IPS-NIHi11 (cell line): ENCODE measurements at regions not wholly inside any gene's neighbourhood (a gene's known extent, or its start where the extent isn't known, plus 50 kb on each side); places are given as distances from the start of the nearest gene placed in this dataset.

ENCODE experiments used
- DNase-seq: peaks from one replicate; pipeline ENCODE4 v3.0.0; 2012; ENCODE audit warnings: mixed read lengths, low spot score

DNA sequence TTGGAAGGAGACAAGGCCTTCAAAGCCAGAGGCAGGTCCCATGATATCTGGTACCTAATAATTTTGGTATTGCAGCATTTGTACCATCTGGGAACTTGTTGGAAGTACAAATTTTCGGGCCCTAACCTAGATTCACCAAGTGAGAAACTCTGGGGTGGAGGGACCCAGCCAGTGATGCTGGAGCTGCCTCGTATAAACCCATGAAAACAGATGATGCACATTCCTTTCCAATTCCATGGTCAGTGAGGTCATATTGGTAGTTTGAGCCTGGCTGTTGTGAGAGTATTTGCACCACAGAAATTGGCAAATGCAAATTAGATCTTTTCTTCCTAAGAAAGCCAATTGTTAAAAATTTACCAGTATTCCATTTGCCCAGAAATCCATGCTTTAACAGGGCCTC, 269.6 kb upstream of the PLXNA2 start:
- no peak for DNase-seq

DNA sequence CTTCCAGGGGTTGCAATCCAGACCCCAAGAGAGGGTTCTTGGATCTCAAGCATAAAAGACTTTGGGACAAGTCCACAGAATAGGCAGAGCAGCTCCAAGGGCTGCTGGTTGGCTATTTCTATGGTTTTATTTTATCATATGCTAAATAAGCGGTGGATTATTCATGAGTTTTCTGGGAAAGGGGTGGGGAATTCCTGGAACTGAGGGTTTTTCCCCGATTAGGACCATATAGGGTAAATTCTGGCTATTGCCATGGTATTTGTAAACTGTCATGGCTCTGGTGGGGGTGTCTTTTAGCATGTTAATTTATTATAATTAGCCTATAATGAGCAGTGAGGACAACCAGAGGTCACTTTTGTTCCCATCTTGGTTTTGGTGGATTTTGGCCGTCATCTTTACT, 270.9 kb upstream of the PLXNA2 start:
- DNase-seq, result no peak

GRCh38 chr1:208516780-208517179, 272.6 kb upstream of the PLXNA2 start:
- no peak for DNase-seq

GRCh38 chr1:208520438-208521099, 276.4 kb upstream of the PLXNA2 start:
- no peak for DNase-seq

DNA sequence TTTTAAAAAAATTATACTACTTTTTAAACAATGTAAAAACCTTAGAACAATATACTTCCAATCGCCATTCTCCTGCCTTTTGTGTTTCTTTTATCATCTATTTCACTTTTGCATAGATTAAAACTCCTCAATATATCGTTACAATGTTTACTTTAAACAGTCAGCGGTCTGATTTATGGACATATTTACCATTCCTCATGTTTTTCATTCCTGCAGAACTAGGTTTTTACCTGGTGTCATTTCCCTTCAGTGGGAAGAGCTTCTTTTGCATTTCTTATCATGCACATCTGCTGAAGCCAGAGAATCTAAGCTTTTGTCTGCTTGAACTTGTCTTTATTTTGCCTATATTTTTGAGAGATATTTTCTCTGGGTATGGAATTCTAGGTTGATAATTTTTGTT, 277.4 kb upstream of the PLXNA2 start:
- no peak for DNase-seq

- no peak for DNase-seq
These were observed 278.8 kb upstream of the PLXNA2 start for GRCh38 chr1:208523007-208523406.

DNA sequence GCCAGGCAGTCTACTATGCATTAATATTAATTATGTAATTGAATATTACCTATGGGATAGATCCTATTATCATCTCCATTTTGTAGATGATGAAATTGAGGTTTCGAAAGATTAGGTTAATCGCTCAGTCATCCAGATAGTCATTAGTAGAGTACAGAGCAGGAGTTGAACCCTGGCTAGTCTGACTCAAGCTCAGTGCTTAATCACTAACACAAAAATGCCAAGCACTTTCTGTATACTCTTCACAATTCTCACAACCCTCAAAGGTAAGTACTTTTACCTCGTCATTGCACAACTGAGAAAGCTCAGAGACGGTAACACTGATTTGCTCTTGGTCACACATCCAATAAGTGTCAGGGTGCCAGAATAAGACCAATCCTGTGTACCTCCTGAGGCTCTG, 280.2 kb upstream of the PLXNA2 start:
- DNase-seq, result no peak

- DNase-seq, result no peak
These were observed 280.7 kb upstream of the PLXNA2 start for GRCh38 chr1:208524925-208525324.

GRCh38 chr1:208525417-208525816, 281.2 kb upstream of the PLXNA2 start:
- DNase-seq, result no peak

- DNase-seq, result no peak
These were observed 282.5 kb upstream of the PLXNA2 start for GRCh38 chr1:208526613-208527125.

DNA sequence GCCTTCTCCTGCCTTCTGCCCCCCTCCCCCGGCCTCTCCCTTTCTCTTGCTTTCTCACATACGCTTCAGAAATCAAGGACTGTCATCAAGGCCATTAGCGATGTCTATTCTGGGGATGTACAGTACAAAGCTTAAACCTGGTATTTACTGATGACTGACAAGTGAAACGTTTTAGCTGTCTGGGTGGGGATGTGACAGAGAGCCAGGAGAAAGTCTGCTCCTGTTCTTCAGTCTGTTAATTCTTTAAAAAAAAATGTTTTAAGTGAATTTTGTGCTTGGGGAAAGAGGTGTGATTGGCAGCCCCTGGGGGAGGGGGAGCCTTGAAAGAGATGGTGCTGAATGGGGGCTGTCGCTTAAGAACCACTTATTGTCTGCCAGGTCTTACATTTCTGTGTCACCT, 283.0 kb upstream of the PLXNA2 start:
- no peak for DNase-seq

GRCh38 chr1:208528578-208529240, 284.5 kb upstream of the PLXNA2 start:
- no peak for DNase-seq

GRCh38 chr1:208531003-208531750, 287.0 kb upstream of the PLXNA2 start:
- DNase-seq, result no peak

GRCh38 chr1:208533746-208534598, 289.8 kb upstream of the PLXNA2 start:
- no peak for DNase-seq

DNA sequence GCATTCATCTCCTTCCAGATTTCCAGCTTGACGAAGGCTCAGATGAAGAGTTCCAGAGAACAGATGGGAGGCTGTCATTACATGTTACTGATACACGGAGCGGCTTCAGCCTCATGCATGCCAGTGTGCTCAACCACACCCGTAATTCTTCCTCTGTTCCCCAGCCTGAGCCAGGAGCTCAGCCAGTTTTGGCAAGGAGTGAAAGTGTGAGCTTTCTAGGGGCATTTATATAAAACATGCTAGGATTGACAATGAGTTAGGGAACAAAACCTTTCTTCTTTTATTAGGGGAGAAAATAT, 290.4 kb upstream of the PLXNA2 start:
- DNase-seq, result no peak

- DNase-seq, result no peak
These were observed 290.8 kb upstream of the PLXNA2 start for GRCh38 chr1:208534979-208535378.

GRCh38 chr1:208535511-208535910, 291.3 kb upstream of the PLXNA2 start:
- no peak for DNase-seq

DNA sequence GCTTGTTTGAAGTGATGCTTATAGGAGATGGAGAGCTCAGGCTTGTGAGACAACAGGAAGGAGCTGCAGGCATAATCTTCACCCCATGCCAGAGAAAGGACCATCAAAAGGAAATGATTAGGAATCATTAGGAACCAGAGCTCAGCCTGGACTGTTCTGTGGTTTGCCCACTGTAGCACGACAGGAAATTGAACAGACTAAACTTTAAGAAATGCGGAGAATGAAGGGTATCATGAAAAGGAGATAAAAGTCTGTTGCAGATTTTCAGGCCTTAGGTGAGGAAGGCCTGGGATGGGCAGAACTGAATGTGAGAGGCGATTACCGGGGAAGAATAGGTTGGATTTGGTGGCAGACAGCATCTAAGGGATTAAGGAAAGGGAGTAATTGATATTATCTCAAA, 292.0 kb upstream of the PLXNA2 start:
- no peak for DNase-seq

- DNase-seq, result no peak
These were observed 293.0 kb upstream of the PLXNA2 start for GRCh38 chr1:208537198-208537597.

DNA sequence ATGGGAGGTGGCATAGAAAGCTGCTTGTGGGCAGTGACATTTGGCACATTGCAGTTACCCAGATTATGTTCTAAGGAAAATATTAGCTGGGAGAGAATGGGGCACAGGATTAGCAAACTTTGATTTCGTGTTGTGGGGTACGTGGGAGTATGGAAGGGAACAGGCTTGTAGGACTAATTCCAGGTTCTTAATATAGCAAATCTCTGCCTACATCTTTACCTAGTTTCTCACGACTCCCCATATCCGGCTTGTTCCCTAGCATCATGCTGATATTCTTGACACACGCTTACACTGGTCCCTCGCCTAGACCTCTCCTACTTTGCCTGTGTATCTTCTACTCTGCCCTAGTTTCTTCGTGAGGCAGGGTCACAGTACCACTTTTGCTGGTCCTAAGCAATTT, 293.9 kb upstream of the PLXNA2 start:
- no peak for DNase-seq

DNA sequence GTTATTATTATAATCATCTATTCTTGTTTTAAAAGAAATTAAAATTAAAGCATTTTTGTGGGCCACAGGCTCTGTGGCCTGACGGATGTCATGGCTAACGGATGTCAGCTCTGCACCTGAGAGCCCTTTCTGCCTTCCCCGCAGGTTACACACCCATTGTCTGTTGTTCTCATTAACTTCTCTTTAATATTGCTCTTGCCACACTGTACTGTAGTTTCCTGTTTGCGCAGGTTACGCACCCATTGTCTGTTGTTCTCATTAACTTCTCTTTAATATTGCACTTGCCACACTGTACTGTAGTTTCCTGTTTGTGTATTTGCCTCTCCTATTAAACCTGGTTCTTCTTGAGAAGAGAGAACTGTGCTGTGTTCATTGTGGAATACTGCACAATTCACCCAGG, 294.4 kb upstream of the PLXNA2 start:
- DNase-seq, result no peak

GRCh38 chr1:208540724-208541123, 296.5 kb upstream of the PLXNA2 start:
- no peak for DNase-seq
